ENCODE measurements at regions not wholly inside any gene's neighbourhood (a gene's known extent, or its start where the extent isn't known, plus 50 kb on each side); places are given as distances from the start of the nearest gene placed in this dataset.

GRCh38 chr3:135491491-135492205 lies 473.9 kb upstream of the PPP2R3A start:
- Histone ChIP-seq H3K27ac (ENCODE audit: low read depth in 2 of 2, low read length in 1 of 2) (no peak overlapping the region), H3K27me3 (ENCODE audit: control insufficient read depth in 1 of 2, insufficient read depth in 2 of 2, low read length in 2 of 2) (no peaks in the 10 kb centered on the region), H3K9me3 (ENCODE audit: control insufficient read depth in 2 of 2, insufficient read depth in 1 of 2, low read depth in 1 of 2, low read length in 1 of 2) (peaks cover 0 to 2% of the 10 kb centered on the region in 2 donors), H3K4me1 (ENCODE audit: control insufficient read depth in 2 of 2, insufficient read depth in 2 of 2, low read length in 1 of 2) (no peaks in the 10 kb centered on the region), H3K36me3 (ENCODE audit: control insufficient read depth in 2 of 2, insufficient read depth in 2 of 2, low read length in 1 of 2) (no peaks in the 10 kb centered on the region), H3K4me3 (ENCODE audit: low read depth in 1 of 2, low read length in 2 of 2) (no peak overlapping the region)
- 67 to 72% methylated on average over 5 of the region's 5 CpGs for WGBS, 2 donors

- no peaks in the 10 kb centered on the region for H3K4me1 ChIP-seq (ENCODE audit: control insufficient read depth in 2 of 2, insufficient read depth in 2 of 2, low read length in 1 of 2)
- no peaks in the 10 kb centered on the region for H3K9me3 ChIP-seq (ENCODE audit: control insufficient read depth in 2 of 2, insufficient read depth in 1 of 2, low read depth in 1 of 2, low read length in 1 of 2)
- WGBS, 2 donors = 55 to 56% methylated on average over 3 of the region's 3 CpGs
- H3K27ac ChIP-seq (ENCODE audit: low read depth in 2 of 2, low read length in 1 of 2) = no peak overlapping the region
- H3K4me3 ChIP-seq (ENCODE audit: low read depth in 1 of 2, low read length in 2 of 2) = no peak overlapping the region
- no peaks in the 10 kb centered on the region for H3K36me3 ChIP-seq (ENCODE audit: control insufficient read depth in 2 of 2, insufficient read depth in 2 of 2, low read length in 1 of 2)
- no peaks in the 10 kb centered on the region for H3K27me3 ChIP-seq (ENCODE audit: control insufficient read depth in 1 of 2, insufficient read depth in 2 of 2, low read length in 2 of 2)
These were observed 469.6 kb upstream of the PPP2R3A start for GRCh38 chr3:135495891-135496290.

- Histone ChIP-seq H3K27me3 (ENCODE audit: control insufficient read depth in 1 of 2, insufficient read depth in 2 of 2, low read length in 2 of 2) (peaks cover 0 to 2% of the 10 kb centered on the region in 2 donors), H3K4me3 (ENCODE audit: low read depth in 1 of 2, low read length in 2 of 2) (no peak overlapping the region), H3K9me3 (ENCODE audit: control insufficient read depth in 2 of 2, insufficient read depth in 1 of 2, low read depth in 1 of 2, low read length in 1 of 2) (no peaks in the 10 kb centered on the region), H3K27ac (ENCODE audit: low read depth in 2 of 2, low read length in 1 of 2) (no peak overlapping the region), H3K4me1 (ENCODE audit: control insufficient read depth in 2 of 2, insufficient read depth in 2 of 2, low read length in 1 of 2) (no peaks in the 10 kb centered on the region), H3K36me3 (ENCODE audit: control insufficient read depth in 2 of 2, insufficient read depth in 2 of 2, low read length in 1 of 2) (no peaks in the 10 kb centered on the region)
- WGBS, 2 donors = 77 to 78% methylated on average over 5 of the region's 5 CpGs
These were observed 467.5 kb upstream of the PPP2R3A start for GRCh38 chr3:135497979-135498378.

GRCh38 chr3:135499426-135499825 lies 466.1 kb upstream of the PPP2R3A start:
- Histone ChIP-seq H3K27me3 (ENCODE audit: control insufficient read depth in 1 of 2, insufficient read depth in 2 of 2, low read length in 2 of 2) (peaks cover 0 to 2% of the 10 kb centered on the region in 2 donors), H3K4me1 (ENCODE audit: control insufficient read depth in 2 of 2, insufficient read depth in 2 of 2, low read length in 1 of 2) (no peaks in the 10 kb centered on the region), H3K27ac (ENCODE audit: low read depth in 2 of 2, low read length in 1 of 2) (no peak overlapping the region), H3K4me3 (ENCODE audit: low read depth in 1 of 2, low read length in 2 of 2) (no peak overlapping the region), H3K9me3 (ENCODE audit: control insufficient read depth in 2 of 2, insufficient read depth in 1 of 2, low read depth in 1 of 2, low read length in 1 of 2) (no peaks in the 10 kb centered on the region), H3K36me3 (ENCODE audit: control insufficient read depth in 2 of 2, insufficient read depth in 2 of 2, low read length in 1 of 2) (no peaks in the 10 kb centered on the region)
- whole genome bisulfite sequencing, 2 donors = 82 to 83% methylated on average over 2 of the region's 2 CpGs

- no peak overlapping the region for H3K4me3 ChIP-seq (ENCODE audit: low read depth in 1 of 2, low read length in 2 of 2)
- H3K9me3 ChIP-seq (ENCODE audit: control insufficient read depth in 2 of 2, insufficient read depth in 1 of 2, low read depth in 1 of 2, low read length in 1 of 2) = no peaks in the 10 kb centered on the region
- H3K27me3 ChIP-seq (ENCODE audit: control insufficient read depth in 1 of 2, insufficient read depth in 2 of 2, low read length in 2 of 2) = peaks cover 0 to 2% of the 10 kb centered on the region in 2 donors
- H3K36me3 ChIP-seq (ENCODE audit: control insufficient read depth in 2 of 2, insufficient read depth in 2 of 2, low read length in 1 of 2) = no peaks in the 10 kb centered on the region
- no peaks in the 10 kb centered on the region for H3K4me1 ChIP-seq (ENCODE audit: control insufficient read depth in 2 of 2, insufficient read depth in 2 of 2, low read length in 1 of 2)
- no peak overlapping the region for H3K27ac ChIP-seq (ENCODE audit: low read depth in 2 of 2, low read length in 1 of 2)
- WGBS, 2 donors = 78 to 83% methylated on average over 3 of the region's 3 CpGs
These were observed 465.5 kb upstream of the PPP2R3A start for GRCh38 chr3:135500034-135500433.

GRCh38 chr3:135503065-135503759 lies 462.3 kb upstream of the PPP2R3A start:
- Histone ChIP-seq H3K36me3 (ENCODE audit: control insufficient read depth in 2 of 2, insufficient read depth in 2 of 2, low read length in 1 of 2) (no peaks in the 10 kb centered on the region), H3K4me3 (ENCODE audit: low read depth in 1 of 2, low read length in 2 of 2) (no peak overlapping the region), H3K27ac (ENCODE audit: low read depth in 2 of 2, low read length in 1 of 2) (no peak overlapping the region), H3K4me1 (ENCODE audit: control insufficient read depth in 2 of 2, insufficient read depth in 2 of 2, low read length in 1 of 2) (no peaks in the 10 kb centered on the region), H3K27me3 (ENCODE audit: control insufficient read depth in 1 of 2, insufficient read depth in 2 of 2, low read length in 2 of 2) (peaks cover 0 to 2% of the 10 kb centered on the region in 2 donors), H3K9me3 (ENCODE audit: control insufficient read depth in 2 of 2, insufficient read depth in 1 of 2, low read depth in 1 of 2, low read length in 1 of 2) (no peaks in the 10 kb centered on the region)
- WGBS, 2 donors = 55 to 57% methylated on average over 11 of the region's 11 CpGs

- Histone ChIP-seq H3K36me3 (ENCODE audit: control insufficient read depth in 2 of 2, insufficient read depth in 2 of 2, low read length in 1 of 2) (no peaks in the 10 kb centered on the region), H3K9me3 (ENCODE audit: control insufficient read depth in 2 of 2, insufficient read depth in 1 of 2, low read depth in 1 of 2, low read length in 1 of 2) (no peaks in the 10 kb centered on the region), H3K4me3 (ENCODE audit: low read depth in 1 of 2, low read length in 2 of 2) (no peak overlapping the region), H3K27ac (ENCODE audit: low read depth in 2 of 2, low read length in 1 of 2) (no peak overlapping the region), H3K4me1 (ENCODE audit: control insufficient read depth in 2 of 2, insufficient read depth in 2 of 2, low read length in 1 of 2) (no peaks in the 10 kb centered on the region), H3K27me3 (ENCODE audit: control insufficient read depth in 1 of 2, insufficient read depth in 2 of 2, low read length in 2 of 2) (peaks cover 0 to 2% of the 10 kb centered on the region in 2 donors)
- 26% methylated on average over 18 of the region's 18 CpGs for WGBS, 2 donors
These were observed 461.5 kb upstream of the PPP2R3A start for GRCh38 chr3:135503760-135504686.

GRCh38 chr3:135513106-135514059 lies 452.1 kb upstream of the PPP2R3A start:
- WGBS, 2 donors = 78 to 82% methylated on average over 5 of the region's 5 CpGs
- H3K9me3 ChIP-seq (ENCODE audit: control insufficient read depth in 2 of 2, insufficient read depth in 1 of 2, low read depth in 1 of 2, low read length in 1 of 2) = no peaks in the 10 kb centered on the region
- H3K27ac ChIP-seq (ENCODE audit: low read depth in 2 of 2, low read length in 1 of 2) = no peak overlapping the region
- H3K27me3 ChIP-seq (ENCODE audit: control insufficient read depth in 1 of 2, insufficient read depth in 2 of 2, low read length in 2 of 2) = no peaks in the 10 kb centered on the region
- H3K4me1 ChIP-seq (ENCODE audit: control insufficient read depth in 2 of 2, insufficient read depth in 2 of 2, low read length in 1 of 2) = no peaks in the 10 kb centered on the region
- H3K36me3 ChIP-seq (ENCODE audit: control insufficient read depth in 2 of 2, insufficient read depth in 2 of 2, low read length in 1 of 2) = no peaks in the 10 kb centered on the region
- no peak overlapping the region for H3K4me3 ChIP-seq (ENCODE audit: low read depth in 1 of 2, low read length in 2 of 2)

GRCh38 chr3:135514060-135514448 lies 451.5 kb upstream of the PPP2R3A start:
- Histone ChIP-seq H3K9me3 (ENCODE audit: control insufficient read depth in 2 of 2, insufficient read depth in 1 of 2, low read depth in 1 of 2, low read length in 1 of 2) (no peaks in the 10 kb centered on the region), H3K4me3 (ENCODE audit: low read depth in 1 of 2, low read length in 2 of 2) (no peak overlapping the region), H3K36me3 (ENCODE audit: control insufficient read depth in 2 of 2, insufficient read depth in 2 of 2, low read length in 1 of 2) (no peaks in the 10 kb centered on the region), H3K27ac (ENCODE audit: low read depth in 2 of 2, low read length in 1 of 2) (no peak overlapping the region), H3K27me3 (ENCODE audit: control insufficient read depth in 1 of 2, insufficient read depth in 2 of 2, low read length in 2 of 2) (no peaks in the 10 kb centered on the region), H3K4me1 (ENCODE audit: control insufficient read depth in 2 of 2, insufficient read depth in 2 of 2, low read length in 1 of 2) (no peaks in the 10 kb centered on the region)
- 73 to 80% methylated on average over 4 of the region's 4 CpGs for WGBS, 2 donors

Data from esophagus (tissue), 2 donors.